Prostate gland (tissue), 2 donors: ENCODE measurements at regions not wholly inside any gene's neighbourhood (a gene's known extent, or its start where the extent isn't known, plus 50 kb on each side); places are given as distances from the start of the nearest gene placed in this dataset.

ENCODE experiments used
- DNase-seq: peaks from one replicate; pipeline ENCODE4 v3.0.0-alpha.2; 2019; ENCODE audit warnings: low spot score
- H3K27ac ChIP-seq, 2 donors: fragments of 200-600 bp; sonication (generic); 2 replicates each; pipeline ENCODE4 v1.5.1; 2017 to 2019
- H3K27me3 ChIP-seq: fragments of 200-600 bp; sonication (generic); replicated peaks from 2 replicates; pipeline ENCODE4 v1.5.1; 2019; ENCODE audit not compliant: insufficient read depth
- H3K36me3 ChIP-seq, 2 donors: fragments of 200-600 bp; sonication (generic); 1 replicate in 1 of 2; 2 replicates in 1 of 2; pipeline versions ENCODE4 v1.5.1 to v1.8.1; 2017 to 2019
- H3K4me1 ChIP-seq: fragments of 200-600 bp; sonication (generic); replicated peaks from 2 replicates; pipeline ENCODE4 v1.5.1; 2019
- H3K4me3 ChIP-seq, 2 donors: fragments of 200-600 bp; sonication (generic); 2 replicates each; pipeline ENCODE4 v1.5.1; 2017 to 2019
- H3K9me3 ChIP-seq: fragments of 200-600 bp; sonication (generic); 2 replicates; pipeline ENCODE4 v1.5.1; 2017
- CTCF ChIP-seq, 4 experiments: fragments of 200-600 bp in 2 of 4; fragments of 450-650 bp in 2 of 4; sonication (generic) in 2 of 4; IDR thresholded peaks; 1 replicate in 3 of 4; 2 replicates in 1 of 4; pipeline ENCODE4 v1.5.1; 2016 to 2019; ENCODE audit warnings: antibody characterized with exemption in 4 of 4, mild to moderate bottlenecking in 2 of 4, moderate library complexity in 2 of 4
- POLR2A ChIP-seq: fragments of 450-650 bp; IDR thresholded peaks from one replicate; pipeline ENCODE4 v1.6.1; 2016; ENCODE audit warnings: antibody characterized with exemption, mild to moderate bottlenecking
- POLR2AphosphoS5 ChIP-seq: sonication (generic); formaldehyde crosslinking; IDR thresholded peaks from one replicate; pipeline ENCODE4 v1.6.1; 2017; ENCODE audit warnings: antibody characterized with exemption
- WGBS: methylation state at CpG from one replicate; pipeline ENCODE4 v1.1.5; 2018; 5-methylcytosine and 5-hydroxymethylcytosine counted together
- intact Hi-C: fragments of 100-400 bp; cut with DNase I; formaldehyde crosslinking; loops from one replicate; pipeline ENCODE4 v1.14.2; 2022

GRCh38 chr7:1368682-1369571, 90.3 kb downstream of the MICALL2 start:
- Histone ChIP-seq H3K4me3 (no peak overlapping the region), H3K27ac (no peak overlapping the region), H3K36me3 (no peaks in the 10 kb centered on the region), H3K27me3 (peaks cover 33% of the 10 kb centered on the region), H3K9me3 (no peaks in the 10 kb centered on the region), H3K4me1 (no peaks in the 10 kb centered on the region)
- DNase-seq, result no peak
- WGBS, result 3% methylated on average over 72 of the region's 74 CpGs
- no peak for TF ChIP-seq POLR2AphosphoS5
- TF ChIP-seq CTCF (IDR thresholded peaks at IDR 0.05), result no peak
- TF ChIP-seq POLR2A, result no peak
- intact Hi-C loops, result no loop called here

GRCh38 chr7:1369916-1370657, 89.2 kb downstream of the MICALL2 start:
- DNase-seq, result no peak
- H3K9me3 ChIP-seq, result no peaks in the 10 kb centered on the region
- no peak overlapping the region for H3K4me3 ChIP-seq
- no peaks in the 10 kb centered on the region for H3K36me3 ChIP-seq
- H3K27ac ChIP-seq, result no peak overlapping the region
- TF ChIP-seq POLR2A (no peak), POLR2AphosphoS5 (no peak), CTCF (IDR thresholded peaks at IDR 0.05) (no peak)
- intact Hi-C loops, result no loop called here
- 21% methylated on average over 14 of the region's 14 CpGs for WGBS
- H3K27me3 ChIP-seq, result peaks cover 33% of the 10 kb centered on the region
- no peaks in the 10 kb centered on the region for H3K4me1 ChIP-seq

DNA sequence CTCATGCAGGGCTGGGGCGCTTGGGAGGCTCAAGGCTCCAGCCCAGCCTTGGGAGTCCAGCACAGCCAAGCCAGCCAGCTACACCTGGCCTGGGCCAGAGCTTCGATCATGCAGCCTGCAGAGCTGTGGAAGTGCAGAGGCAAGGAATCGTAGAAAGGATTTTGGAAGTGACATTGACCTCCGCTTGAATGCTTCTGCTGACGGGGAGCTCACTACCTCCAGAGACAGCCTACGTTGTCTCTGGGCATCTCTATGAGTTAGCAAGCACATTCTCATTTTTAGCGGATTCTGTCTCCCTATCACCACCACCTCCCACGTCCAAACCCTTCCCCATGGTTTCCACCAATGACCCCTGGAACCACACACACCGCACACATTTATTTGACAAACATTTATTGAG, 88.5 kb downstream of the MICALL2 start:
- Histone ChIP-seq H3K4me3 (no peak overlapping the region), H3K4me1 (no peaks in the 10 kb centered on the region), H3K36me3 (no peaks in the 10 kb centered on the region), H3K27me3 (peaks cover 35% of the 10 kb centered on the region), H3K9me3 (no peaks in the 10 kb centered on the region), H3K27ac (no peak overlapping the region)
- no peak for TF ChIP-seq POLR2A
- TF ChIP-seq CTCF (IDR thresholded peaks at IDR 0.05), result no peak
- TF ChIP-seq POLR2AphosphoS5, result no peak
- no peak for DNase-seq
- intact Hi-C loops, result no loop called here
- WGBS, result 84% methylated on average over 9 of the region's 9 CpGs

GRCh38 chr7:1372063-1372462, 87.2 kb downstream of the MICALL2 start:
- intact Hi-C loops, result no loop called here
- no peak for DNase-seq
- no peak for TF ChIP-seq POLR2AphosphoS5
- TF ChIP-seq CTCF (IDR thresholded peaks at IDR 0.05), result no peak
- no peak for TF ChIP-seq POLR2A
- H3K4me1 ChIP-seq, result no peaks in the 10 kb centered on the region
- H3K36me3 ChIP-seq, result no peaks in the 10 kb centered on the region
- WGBS, result 52% methylated on average over 6 of the region's 6 CpGs
- peaks cover 37% of the 10 kb centered on the region for H3K27me3 ChIP-seq
- no peak overlapping the region for H3K4me3 ChIP-seq
- no peaks in the 10 kb centered on the region for H3K9me3 ChIP-seq
- H3K27ac ChIP-seq, result no peak overlapping the region
